Activated CD4-positive, alpha-beta T cell treated with anti-CD3 and anti-CD28 coated beads, Interleukin-2, amount 10 ng/mL, durations not matched to agents 24 days and 14 days (primary cell): ENCODE measurements at regions not wholly inside any gene's neighbourhood (a gene's known extent, or its start where the extent isn't known, plus 50 kb on each side); places are given as distances from the start of the nearest gene placed in this dataset.

Experiments
- DNase-seq: peaks from one replicate; pipeline ENCODE4 v3.0.0; 2022
- H3K27ac Mint-ChIP-seq: one replicate; pipeline ENCODE4 v1.8.0; 2022; ENCODE audit warnings: mild to moderate bottlenecking, mixed read lengths
- H3K27me3 Mint-ChIP-seq: one replicate; pipeline ENCODE4 v1.8.0; 2022; ENCODE audit warnings: mixed read lengths
- H3K36me3 Mint-ChIP-seq: one replicate; pipeline ENCODE4 v1.8.0; 2022; ENCODE audit warnings: low read depth, mild to moderate bottlenecking, mixed read lengths
- H3K4me1 Mint-ChIP-seq: one replicate; pipeline ENCODE4 v1.8.0; 2021; ENCODE audit warnings: mixed read lengths
- H3K4me3 Mint-ChIP-seq: one replicate; pipeline ENCODE4 v1.8.0; 2022; ENCODE audit warnings: mild to moderate bottlenecking, moderate library complexity, mixed read lengths
- H3K9me3 Mint-ChIP-seq: one replicate; pipeline ENCODE4 v1.8.0; 2021; ENCODE audit warnings: mixed read lengths
- intact Hi-C: fragments of 100-400 bp; cut with micrococcal nuclease; formaldehyde crosslinking; loops from one replicate; pipeline ENCODE4 v1.15.1; 2023

GRCh38 chr7:41020056-41020455 is 682.8 kb downstream of the INHBA start:
- H3K27me3 Mint-ChIP-seq, result no peaks in the 10 kb centered on the region
- no peak overlapping the region for H3K27ac Mint-ChIP-seq
- intact Hi-C loops, result no loop called here
- no peaks in the 10 kb centered on the region for H3K36me3 Mint-ChIP-seq
- H3K4me3 Mint-ChIP-seq, result no peak overlapping the region
- H3K9me3 Mint-ChIP-seq, result no peaks in the 10 kb centered on the region
- H3K4me1 Mint-ChIP-seq, result no peaks in the 10 kb centered on the region
- no peak for DNase-seq

- no peaks in the 10 kb centered on the region for H3K36me3 Mint-ChIP-seq
- no peak for DNase-seq
- H3K4me1 Mint-ChIP-seq, result no peaks in the 10 kb centered on the region
- no peaks in the 10 kb centered on the region for H3K9me3 Mint-ChIP-seq
- H3K27me3 Mint-ChIP-seq, result no peaks in the 10 kb centered on the region
- intact Hi-C loops, result no loop called here
- H3K27ac Mint-ChIP-seq, result no peak overlapping the region
- no peak overlapping the region for H3K4me3 Mint-ChIP-seq
These were observed 689.8 kb downstream of the INHBA start for GRCh38 chr7:41013117-41013516.

GRCh38 chr7:41012041-41012440 is 690.8 kb downstream of the INHBA start:
- Mint-ChIP-seq H3K27me3 (no peaks in the 10 kb centered on the region), H3K4me1 (no peaks in the 10 kb centered on the region), H3K9me3 (no peaks in the 10 kb centered on the region), H3K36me3 (no peaks in the 10 kb centered on the region), H3K4me3 (no peak overlapping the region), H3K27ac (no peak overlapping the region)
- intact Hi-C loops, result no loop called here
- DNase-seq, result no peak

- no peak overlapping the region for H3K27ac Mint-ChIP-seq
- no peaks in the 10 kb centered on the region for H3K36me3 Mint-ChIP-seq
- intact Hi-C loops, result no loop called here
- no peak for DNase-seq
- no peaks in the 10 kb centered on the region for H3K4me1 Mint-ChIP-seq
- no peaks in the 10 kb centered on the region for H3K27me3 Mint-ChIP-seq
- no peaks in the 10 kb centered on the region for H3K9me3 Mint-ChIP-seq
- H3K4me3 Mint-ChIP-seq, result no peak overlapping the region
These were observed 691.9 kb downstream of the INHBA start for GRCh38 chr7:41010967-41011366.

GRCh38 chr7:41010418-41010817 is 692.5 kb downstream of the INHBA start:
- Mint-ChIP-seq H3K4me1 (no peaks in the 10 kb centered on the region), H3K9me3 (no peaks in the 10 kb centered on the region), H3K27ac (no peak overlapping the region), H3K36me3 (no peaks in the 10 kb centered on the region), H3K27me3 (no peaks in the 10 kb centered on the region), H3K4me3 (no peak overlapping the region)
- intact Hi-C loops, result no loop called here
- DNase-seq, result no peak

- no peak overlapping the region for H3K27ac Mint-ChIP-seq
- H3K36me3 Mint-ChIP-seq, result no peaks in the 10 kb centered on the region
- no peaks in the 10 kb centered on the region for H3K27me3 Mint-ChIP-seq
- DNase-seq, result no peak
- H3K9me3 Mint-ChIP-seq, result no peaks in the 10 kb centered on the region
- no peak overlapping the region for H3K4me3 Mint-ChIP-seq
- intact Hi-C loops, result no loop called here
- H3K4me1 Mint-ChIP-seq, result no peaks in the 10 kb centered on the region
These were observed 695.1 kb downstream of the INHBA start for GRCh38 chr7:41007811-41008210.

GRCh38 chr7:41007351-41007751 is 695.5 kb downstream of the INHBA start:
- Mint-ChIP-seq H3K27ac (no peak overlapping the region), H3K36me3 (no peaks in the 10 kb centered on the region), H3K9me3 (no peaks in the 10 kb centered on the region), H3K4me1 (no peaks in the 10 kb centered on the region), H3K4me3 (no peak overlapping the region), H3K27me3 (no peaks in the 10 kb centered on the region)
- intact Hi-C loops, result no loop called here
- no peak for DNase-seq

GRCh38 chr7:41006306-41006995 is 696.4 kb downstream of the INHBA start:
- no peak overlapping the region for H3K4me3 Mint-ChIP-seq
- H3K36me3 Mint-ChIP-seq, result no peaks in the 10 kb centered on the region
- no peaks in the 10 kb centered on the region for H3K4me1 Mint-ChIP-seq
- intact Hi-C loops, result no loop called here
- no peak for DNase-seq
- no peak overlapping the region for H3K27ac Mint-ChIP-seq
- no peaks in the 10 kb centered on the region for H3K27me3 Mint-ChIP-seq
- H3K9me3 Mint-ChIP-seq, result no peaks in the 10 kb centered on the region

GRCh38 chr7:41005374-41005901 is 697.5 kb downstream of the INHBA start:
- H3K27me3 Mint-ChIP-seq, result no peaks in the 10 kb centered on the region
- no peaks in the 10 kb centered on the region for H3K9me3 Mint-ChIP-seq
- no peaks in the 10 kb centered on the region for H3K36me3 Mint-ChIP-seq
- H3K4me1 Mint-ChIP-seq, result no peaks in the 10 kb centered on the region
- no peak overlapping the region for H3K27ac Mint-ChIP-seq
- DNase-seq, result no peak
- intact Hi-C loops, result no loop called here
- no peak overlapping the region for H3K4me3 Mint-ChIP-seq

- DNase-seq, result no peak
- intact Hi-C loops, result no loop called here
- Mint-ChIP-seq H3K36me3 (no peaks in the 10 kb centered on the region), H3K4me3 (no peak overlapping the region), H3K27ac (no peak overlapping the region), H3K9me3 (no peaks in the 10 kb centered on the region), H3K27me3 (no peaks in the 10 kb centered on the region), H3K4me1 (no peaks in the 10 kb centered on the region)
These were observed 698.9 kb downstream of the INHBA start for GRCh38 chr7:41003977-41004376.

GRCh38 chr7:41003611-41003940 is 699.3 kb downstream of the INHBA start:
- no peak for DNase-seq
- H3K36me3 Mint-ChIP-seq, result no peaks in the 10 kb centered on the region
- no peaks in the 10 kb centered on the region for H3K27me3 Mint-ChIP-seq
- no peaks in the 10 kb centered on the region for H3K4me1 Mint-ChIP-seq
- no peaks in the 10 kb centered on the region for H3K9me3 Mint-ChIP-seq
- no peak overlapping the region for H3K27ac Mint-ChIP-seq
- H3K4me3 Mint-ChIP-seq, result no peak overlapping the region
- intact Hi-C loops, result no loop called here

GRCh38 chr7:41002741-41003610 is 699.9 kb downstream of the INHBA start:
- DNase-seq, result peak; percentile 77
- H3K36me3 Mint-ChIP-seq, result no peaks in the 10 kb centered on the region
- H3K4me3 Mint-ChIP-seq, result no peak overlapping the region
- no peaks in the 10 kb centered on the region for H3K4me1 Mint-ChIP-seq
- H3K27me3 Mint-ChIP-seq, result no peaks in the 10 kb centered on the region
- no peak overlapping the region for H3K27ac Mint-ChIP-seq
- intact Hi-C loops, result no loop called here
- H3K9me3 Mint-ChIP-seq, result no peaks in the 10 kb centered on the region

- Mint-ChIP-seq H3K4me1 (no peaks in the 10 kb centered on the region), H3K36me3 (no peaks in the 10 kb centered on the region), H3K27me3 (no peaks in the 10 kb centered on the region), H3K9me3 (no peaks in the 10 kb centered on the region), H3K4me3 (no peak overlapping the region), H3K27ac (no peak overlapping the region)
- intact Hi-C loops, result no loop called here
- no peak for DNase-seq
These were observed 702.8 kb downstream of the INHBA start for GRCh38 chr7:41000042-41000441.

GRCh38 chr7:40996233-40996677 is 706.6 kb downstream of the INHBA start:
- no peak for DNase-seq
- Mint-ChIP-seq H3K36me3 (no peaks in the 10 kb centered on the region), H3K27ac (no peak overlapping the region), H3K27me3 (no peaks in the 10 kb centered on the region), H3K4me1 (no peaks in the 10 kb centered on the region), H3K9me3 (no peaks in the 10 kb centered on the region), H3K4me3 (no peak overlapping the region)
- intact Hi-C loops, result no loop called here
